ENCODE measurements at regions not wholly inside any gene's neighbourhood (a gene's known extent, or its start where the extent isn't known, plus 50 kb on each side); places are given as distances from the start of the nearest gene placed in this dataset.

- DNase-seq (ENCODE audit: insufficient read length, low spot score) (no peak), FAIRE-seq (no peak)
- no peak for TF ChIP-seq POLR2A (IDR thresholded peaks at IDR 0.05; ENCODE audit: low read depth, low read length)
These were observed 153.6 kb upstream of the CTTNBP2 start for GRCh38 chr7:118026791-118027190.

- no peak for TF ChIP-seq POLR2A (IDR thresholded peaks at IDR 0.05; ENCODE audit: low read depth, low read length)
- FAIRE-seq: no peak
These were observed 155.0 kb upstream of the CTTNBP2 start for GRCh38 chr7:118028226-118028625.

GRCh38 chr7:118029826-118030422 lies 154.0 kb upstream of the LSM8 start:
- no peak for TF ChIP-seq POLR2A (IDR thresholded peaks at IDR 0.05; ENCODE audit: low read depth, low read length)
- FAIRE-seq (no peak), DNase-seq (ENCODE audit: insufficient read length, low spot score) (no peak)

More at GRCh38 chr7:118028226-118028625, 155.0 kb upstream of the CTTNBP2 start:
- DNase-seq (ENCODE audit: insufficient read length, low spot score): no peak

- no peak for TF ChIP-seq POLR2A (IDR thresholded peaks at IDR 0.05; ENCODE audit: low read depth, low read length)
- FAIRE-seq: no peak
- no peak for DNase-seq (ENCODE audit: insufficient read length, low spot score)
These were observed 150.7 kb upstream of the LSM8 start for GRCh38 chr7:118033273-118033672.

GRCh38 chr7:118039963-118040489 lies 143.9 kb upstream of the LSM8 start:
- TF ChIP-seq POLR2A (IDR thresholded peaks at IDR 0.05; ENCODE audit: low read depth, low read length): no peak
- no peak for DNase-seq (ENCODE audit: insufficient read length, low spot score)
- FAIRE-seq: no peak

- FAIRE-seq (no peak), DNase-seq (ENCODE audit: insufficient read length, low spot score) (no peak)
- TF ChIP-seq POLR2A (IDR thresholded peaks at IDR 0.05; ENCODE audit: low read depth, low read length): no peak
These were observed 143.4 kb upstream of the LSM8 start for GRCh38 chr7:118040562-118040961.

- FAIRE-seq (no peak), DNase-seq (ENCODE audit: insufficient read length, low spot score) (no peak)
- TF ChIP-seq POLR2A (IDR thresholded peaks at IDR 0.05; ENCODE audit: low read depth, low read length): no peak
These were observed 142.6 kb upstream of the LSM8 start for GRCh38 chr7:118041251-118041878.

GRCh38 chr7:118045629-118046028 lies 138.3 kb upstream of the LSM8 start:
- FAIRE-seq (no peak), DNase-seq (ENCODE audit: insufficient read length, low spot score) (no peak)
- TF ChIP-seq POLR2A (IDR thresholded peaks at IDR 0.05; ENCODE audit: low read depth, low read length): no peak

- FAIRE-seq (no peak), DNase-seq (ENCODE audit: insufficient read length, low spot score) (no peak)
These were observed 137.9 kb upstream of the LSM8 start for GRCh38 chr7:118046086-118046485.

GRCh38 chr7:118046801-118047200 lies 137.2 kb upstream of the LSM8 start:
- no peak for FAIRE-seq
- TF ChIP-seq POLR2A (IDR thresholded peaks at IDR 0.05; ENCODE audit: low read depth, low read length): no peak
- DNase-seq (ENCODE audit: insufficient read length, low spot score): no peak

More at GRCh38 chr7:118046086-118046485, 137.9 kb upstream of the LSM8 start:
- TF ChIP-seq POLR2A (IDR thresholded peaks at IDR 0.05; ENCODE audit: low read depth, low read length): no peak

- FAIRE-seq (no peak), DNase-seq (ENCODE audit: insufficient read length, low spot score) (no peak)
- no peak for TF ChIP-seq POLR2A (IDR thresholded peaks at IDR 0.05; ENCODE audit: low read depth, low read length)
These were observed 131.6 kb upstream of the LSM8 start for GRCh38 chr7:118052336-118052735.

GRCh38 chr7:118053353-118053752 lies 130.6 kb upstream of the LSM8 start:
- TF ChIP-seq POLR2A (IDR thresholded peaks at IDR 0.05; ENCODE audit: low read depth, low read length): no peak
- FAIRE-seq: no peak

GRCh38 chr7:118054529-118054928 lies 129.4 kb upstream of the LSM8 start:
- DNase-seq (ENCODE audit: insufficient read length, low spot score): no peak
- no peak for FAIRE-seq
- TF ChIP-seq POLR2A (IDR thresholded peaks at IDR 0.05; ENCODE audit: low read depth, low read length): no peak

More at GRCh38 chr7:118053353-118053752, 130.6 kb upstream of the LSM8 start:
- no peak for DNase-seq (ENCODE audit: insufficient read length, low spot score)

GRCh38 chr7:118055647-118056046 lies 128.3 kb upstream of the LSM8 start:
- DNase-seq (ENCODE audit: insufficient read length, low spot score): no peak
- no peak for TF ChIP-seq POLR2A (IDR thresholded peaks at IDR 0.05; ENCODE audit: low read depth, low read length)
- no peak for FAIRE-seq

- DNase-seq (ENCODE audit: insufficient read length, low spot score) (no peak), FAIRE-seq (no peak)
- no peak for TF ChIP-seq POLR2A (IDR thresholded peaks at IDR 0.05; ENCODE audit: low read depth, low read length)
These were observed 126.6 kb upstream of the LSM8 start for GRCh38 chr7:118057404-118057803.

Data from H54 (cell line).